ENCODE measurements at regions not wholly inside any gene's neighbourhood (a gene's known extent, or its start where the extent isn't known, plus 50 kb on each side); places are given as distances from the start of the nearest gene placed in this dataset.

DNA sequence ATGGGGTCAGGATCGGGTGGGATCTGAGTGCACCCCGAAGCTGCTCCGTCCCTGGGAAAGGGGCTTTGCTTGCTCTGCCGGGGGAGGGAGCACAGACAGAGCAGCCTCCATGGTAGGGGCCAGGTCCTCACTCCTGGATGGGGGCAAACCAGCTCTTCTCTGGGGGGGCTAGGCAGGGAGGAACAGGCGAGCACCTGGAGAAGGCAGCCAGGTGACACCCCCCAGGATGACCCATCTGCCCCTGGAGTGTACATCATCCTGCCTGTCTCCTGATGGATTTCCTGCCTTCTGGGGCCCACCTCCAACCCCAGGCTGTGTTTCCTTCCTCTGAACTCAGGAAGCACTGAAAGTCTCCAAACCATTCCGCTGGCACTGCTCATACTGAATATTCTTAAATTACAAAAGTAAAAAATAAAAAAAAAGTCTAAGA, 248.0 kb downstream of the RHOU start:
- no peak for TF ChIP-seq CTCF (IDR thresholded peaks at IDR 0.05)
- no peak for TF ChIP-seq EP300 (IDR thresholded peaks at IDR 0.05)
